HEK293T (cell line): ENCODE measurements at regions not wholly inside any gene's neighbourhood (a gene's known extent, or its start where the extent isn't known, plus 50 kb on each side); places are given as distances from the start of the nearest gene placed in this dataset.

Experiments used
- CTCF ChIA-PET: fragments of 350-600 bp; formaldehyde crosslinking; extraction: SDS; loops from one replicate; lab custom pipeline; 2021; ENCODE audit warnings: antibody characterized with exemption, inconsistent platforms; lab: Yijun Ruan, JAX
- POLR2A ChIA-PET: fragments of 350-600 bp; formaldehyde crosslinking; extraction: SDS; loops from one replicate; lab custom pipeline; 2020; ENCODE audit warnings: antibody characterized with exemption, inconsistent platforms; lab: Yijun Ruan, JAX
- DNase-seq: peaks from one replicate; pipeline ENCODE4 v3.0.0; 2012; ENCODE audit warnings: mixed read lengths; ENCODE audit errors: extremely low spot score
- ARNT ChIP-seq: fragments of 450-650 bp; IDR thresholded peaks from 2 replicates; pipeline ENCODE4 v1.6.1; 2017; ENCODE audit warnings: mild to moderate bottlenecking
- BHLHE40 ChIP-seq: fragments of 450-650 bp; IDR thresholded peaks from 2 replicates; pipeline ENCODE4 v1.6.1; 2016; ENCODE audit warnings: mild to moderate bottlenecking, moderate library complexity, borderline replicate concordance
- CTBP1 ChIP-seq: fragments of 450-650 bp; IDR thresholded peaks from 2 replicates; pipeline ENCODE4 v1.6.1; 2016; ENCODE audit warnings: borderline replicate concordance
- ELF4 ChIP-seq: fragments of 450-650 bp; IDR thresholded peaks from 2 replicates; pipeline ENCODE4 v1.6.1; 2017; ENCODE audit warnings: antibody characterized with exemption
- FOXA1 ChIP-seq: fragments of 450-650 bp; IDR thresholded peaks from 2 replicates; pipeline ENCODE4 v1.6.1; 2016; ENCODE audit warnings: mild to moderate bottlenecking
- FOXK2 ChIP-seq: fragments of 450-650 bp; IDR thresholded peaks from 2 replicates; pipeline ENCODE4 v1.6.1; 2016; ENCODE audit warnings: mild to moderate bottlenecking
- FOXM1 ChIP-seq: fragments of 450-650 bp; IDR thresholded peaks from 2 replicates; pipeline ENCODE4 v1.6.1; 2017; ENCODE audit warnings: mild to moderate bottlenecking, borderline replicate concordance
- HDGF ChIP-seq: fragments of 450-650 bp; IDR thresholded peaks from 2 replicates; pipeline ENCODE4 v1.6.1; 2017; ENCODE audit warnings: antibody characterized with exemption, borderline replicate concordance
- L3MBTL2 ChIP-seq: fragments of 450-650 bp; conservative IDR thresholded peaks from 2 replicates; pipeline ENCODE4 v1.6.1; 2016; ENCODE audit warnings: mild to moderate bottlenecking
- LEF1 ChIP-seq: fragments of 450-650 bp; IDR thresholded peaks from 2 replicates; pipeline ENCODE4 v1.6.1; 2017; ENCODE audit warnings: mild to moderate bottlenecking, borderline replicate concordance
- NFRKB ChIP-seq: fragments of 450-650 bp; IDR thresholded peaks from 2 replicates; pipeline ENCODE4 v1.6.1; 2016; ENCODE audit warnings: mild to moderate bottlenecking, moderate library complexity
- SP1 ChIP-seq: fragments of 450-650 bp; IDR thresholded peaks from 2 replicates; pipeline ENCODE4 v1.6.1; 2017
- SUZ12 ChIP-seq: fragments of 450-650 bp; IDR thresholded peaks from 2 replicates; pipeline ENCODE4 v1.6.1; 2016; ENCODE audit warnings: mild to moderate bottlenecking
- TARDBP ChIP-seq: fragments of 450-650 bp; IDR thresholded peaks from 2 replicates; pipeline ENCODE4 v1.6.1; 2016
- ZNF384 ChIP-seq: fragments of 450-650 bp; IDR thresholded peaks from 2 replicates; pipeline ENCODE4 v1.6.1; 2016
- TF ChIP-seq, protein P1 (sequence below): fragments of 450-650 bp; IDR thresholded peaks from 2 replicates; pipeline ENCODE4 v1.6.1; 2016

DNA sequence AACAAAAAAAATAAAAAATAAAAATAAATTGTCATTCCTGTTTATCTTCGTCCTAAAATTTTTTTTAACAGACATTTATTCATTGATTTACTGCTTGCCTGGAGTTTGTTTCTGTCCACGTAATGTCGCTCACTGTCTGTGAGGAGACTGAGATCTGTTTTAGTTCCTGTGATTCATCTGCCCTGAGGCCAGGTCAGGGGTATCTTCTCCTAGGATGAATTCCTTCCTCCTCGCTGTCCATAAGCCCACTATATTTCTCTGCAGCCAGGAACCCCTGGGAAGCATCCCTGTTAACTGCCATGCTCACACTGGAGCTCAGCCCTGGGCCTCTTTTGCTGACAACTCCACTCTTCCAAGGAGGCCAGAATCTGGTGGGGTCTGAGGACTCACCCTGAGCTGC, 682.0 kb downstream of the MTRR start:
- no peak for DNase-seq
- ChIA-PET POLR2A (no interaction called here), CTCF (no interaction called here)
- TF ChIP-seq SP1 (no peak), CTBP1 (no peak), LEF1 (no peak), BHLHE40 (no peak), L3MBTL2 (no peak), FOXM1 (no peak), NFRKB (no peak), FOXA1 (no peak), ZNF384 (no peak), ARNT (no peak), TARDBP (no peak), HDGF (no peak), ELF4 (no peak)
- TF ChIP-seq, protein P1, sequence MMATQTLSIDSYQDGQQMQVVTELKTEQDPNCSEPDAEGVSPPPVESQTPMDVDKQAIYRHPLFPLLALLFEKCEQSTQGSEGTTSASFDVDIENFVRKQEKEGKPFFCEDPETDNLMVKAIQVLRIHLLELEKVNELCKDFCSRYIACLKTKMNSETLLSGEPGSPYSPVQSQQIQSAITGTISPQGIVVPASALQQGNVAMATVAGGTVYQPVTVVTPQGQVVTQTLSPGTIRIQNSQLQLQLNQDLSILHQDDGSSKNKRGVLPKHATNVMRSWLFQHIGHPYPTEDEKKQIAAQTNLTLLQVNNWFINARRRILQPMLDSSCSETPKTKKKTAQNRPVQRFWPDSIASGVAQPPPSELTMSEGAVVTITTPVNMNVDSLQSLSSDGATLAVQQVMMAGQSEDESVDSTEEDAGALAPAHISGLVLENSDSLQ: no peak

DNA sequence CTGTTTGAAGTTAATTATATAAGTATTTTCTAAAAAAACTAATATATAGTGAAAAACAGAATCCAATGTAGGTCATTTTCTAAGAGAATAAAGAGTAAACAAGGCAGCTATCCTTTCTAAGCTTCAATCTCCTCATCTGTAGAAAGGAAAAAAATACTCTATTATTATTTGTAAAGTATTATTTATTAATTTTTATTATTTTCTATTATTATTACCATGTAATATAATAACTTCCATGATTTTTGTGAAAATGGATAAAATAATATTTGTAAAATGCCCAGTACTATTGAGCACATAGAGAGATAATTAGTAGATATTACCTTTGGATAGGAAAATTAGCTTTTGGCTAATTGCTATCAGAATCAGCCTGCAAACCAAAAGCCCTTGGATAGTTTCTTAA, 684.4 kb downstream of the MTRR start:
- no peak for TF ChIP-seq FOXK2
- TF ChIP-seq FOXM1: no peak
- no peak for TF ChIP-seq L3MBTL2
- no peak for TF ChIP-seq ARNT
- no peak for TF ChIP-seq NFRKB
- TF ChIP-seq FOXA1: no peak
- no peak for TF ChIP-seq HDGF
- TF ChIP-seq BHLHE40: no peak
- no peak for TF ChIP-seq ZNF384
- TF ChIP-seq ELF4: no peak
- no peak for TF ChIP-seq SP1
- no peak for TF ChIP-seq LEF1
- no peak for TF ChIP-seq CTBP1
- TF ChIP-seq, protein P1: no peak
- no peak for TF ChIP-seq SUZ12
- TF ChIP-seq TARDBP: no peak
- ChIA-PET CTCF (no interaction called here), POLR2A (no interaction called here)
- DNase-seq: no peak

DNA sequence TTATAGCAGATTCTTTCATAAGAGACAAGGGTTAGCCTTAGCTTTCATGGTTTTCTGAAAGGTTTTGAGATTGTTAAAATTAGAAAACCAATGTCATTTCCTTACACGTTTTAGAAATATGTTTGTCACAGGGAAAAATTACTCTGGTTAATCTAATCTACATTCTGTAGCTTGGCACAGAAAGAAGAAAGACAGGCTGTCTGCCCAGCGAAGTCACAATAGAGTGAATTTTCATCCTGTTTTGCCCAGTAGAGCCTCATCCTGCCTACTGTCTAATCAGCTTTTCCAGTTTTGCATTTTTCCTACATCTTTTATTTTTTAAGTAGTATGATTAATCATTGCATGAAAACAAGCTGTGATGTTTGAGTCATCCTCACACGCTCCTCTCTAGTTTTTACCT, 688.8 kb downstream of the MTRR start:
- TF ChIP-seq ELF4 (no peak), SUZ12 (no peak), BHLHE40 (no peak), FOXM1 (no peak), FOXK2 (no peak), NFRKB (no peak), CTBP1 (no peak), LEF1 (no peak), L3MBTL2 (no peak), FOXA1 (no peak), SP1 (no peak), TARDBP (no peak), HDGF (no peak), ARNT (no peak), ZNF384 (no peak)
- TF ChIP-seq, protein P1: no peak
- POLR2A ChIA-PET: no interaction called here
- no peak for DNase-seq
- CTCF ChIA-PET: no interaction called here

DNA sequence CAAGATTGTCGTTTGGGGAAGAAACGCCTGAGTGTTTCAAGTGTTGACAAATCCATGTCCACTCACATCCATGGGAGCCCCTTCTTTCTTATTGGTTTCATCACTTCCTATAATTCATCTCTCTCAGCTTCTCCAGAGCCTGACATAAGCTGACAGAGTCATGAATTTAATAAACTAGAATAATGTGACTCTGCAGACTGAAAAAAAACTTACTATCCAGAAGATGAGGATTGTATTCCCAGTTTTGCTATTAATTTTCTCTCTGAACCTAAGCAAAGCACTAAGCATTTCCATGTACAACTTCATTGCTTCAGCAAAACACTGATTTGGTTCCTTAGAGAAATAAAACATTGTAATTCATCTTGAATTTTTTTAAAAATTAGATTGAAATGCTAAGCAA, 691.8 kb downstream of the MTRR start:
- ChIA-PET POLR2A (no interaction called here), CTCF (interaction anchor here (0.6 kb wide), 1 partner anchor 370 kb away, joined by 3 read pairs; no protein-coding TSS in a partner anchor)
- no peak for DNase-seq
- TF ChIP-seq, protein P1: no peak
- TF ChIP-seq SUZ12 (no peak), TARDBP (no peak), FOXM1 (no peak), BHLHE40 (no peak), ARNT (no peak), ZNF384 (no peak), SP1 (no peak), NFRKB (no peak), L3MBTL2 (no peak), ELF4 (no peak), FOXA1 (no peak)

DNA sequence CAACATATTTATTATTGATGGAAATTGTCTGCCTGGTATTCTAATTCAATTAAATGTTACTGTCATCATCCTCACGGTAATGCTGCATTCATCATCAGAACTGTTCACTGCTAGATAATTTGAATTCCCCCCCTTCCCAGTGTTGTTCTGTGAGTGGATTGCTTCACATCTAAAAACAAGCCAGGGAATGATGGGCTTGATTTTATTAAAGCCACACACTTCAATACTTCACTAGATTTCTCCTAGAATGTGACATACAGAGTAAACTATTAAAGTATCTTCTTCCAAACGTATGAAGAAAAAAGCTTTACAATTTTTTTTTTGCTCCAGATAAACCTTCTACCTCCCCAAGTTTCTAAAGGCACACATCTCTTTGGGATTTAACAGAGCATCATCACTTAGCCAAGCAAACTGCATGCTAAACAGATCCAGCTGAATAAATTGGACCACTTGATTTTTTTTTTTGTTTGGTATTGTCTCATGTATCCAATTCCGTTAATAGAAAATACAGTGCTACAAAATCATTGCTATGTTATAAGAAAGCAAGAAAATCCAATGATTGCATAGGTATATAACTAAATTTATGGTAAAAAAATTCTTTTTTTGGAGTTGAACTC, 692.4 kb downstream of the MTRR start:
- ChIA-PET POLR2A (no interaction called here), CTCF (no interaction called here)
- DNase-seq: no peak
- TF ChIP-seq, protein P1: no peak
- TF ChIP-seq TARDBP (no peak), BHLHE40 (no peak), FOXM1 (no peak), ZNF384 (no peak)
